Karpas-422 (cell line): ENCODE measurements at regions not wholly inside any gene's neighbourhood (a gene's known extent, or its start where the extent isn't known, plus 50 kb on each side); places are given as distances from the start of the nearest gene placed in this dataset.

Experiments
- DNase-seq: peaks from one replicate; pipeline ENCODE4 v3.0.0-alpha.2; 2015
- H2AFZ ChIP-seq: fragments of 200-600 bp; sonication (generic); 2 replicates; pipeline ENCODE4 v1.6.1; 2014; ENCODE audit warnings: antibody characterized with exemption, low read length, mixed read lengths
- H3K27ac ChIP-seq: fragments of 200-600 bp; sonication (generic); 2 replicates; pipeline ENCODE4 v1.5.1; 2014; ENCODE audit warnings: mild to moderate bottlenecking, low read length, moderate library complexity
- H3K27me3 ChIP-seq: fragments of 200-600 bp; sonication (generic); 2 replicates; pipeline ENCODE4 v1.6.1; 2014; ENCODE audit warnings: low read length, mixed read lengths
- H3K36me3 ChIP-seq: fragments of 200-600 bp; sonication (generic); 2 replicates; pipeline ENCODE4 v1.6.1; 2014; ENCODE audit warnings: low read length, mixed read lengths; ENCODE audit not compliant: insufficient read depth
- H3K4me1 ChIP-seq: fragments of 200-600 bp; sonication (generic); 2 replicates; pipeline ENCODE4 v1.6.1; 2014; ENCODE audit warnings: mild to moderate bottlenecking, low read length, mixed read lengths
- H3K4me2 ChIP-seq: fragments of 200-600 bp; sonication (generic); 2 replicates; pipeline ENCODE4 v1.6.1; 2014; ENCODE audit warnings: low read length, low read depth, mild to moderate bottlenecking; ENCODE audit not compliant: poor library complexity, severe bottlenecking
- H3K4me3 ChIP-seq: fragments of 200-600 bp; sonication (generic); 2 replicates; pipeline ENCODE4 v1.5.1; 2014; ENCODE audit warnings: mild to moderate bottlenecking, antibody characterized with exemption, low read length, mixed read lengths
- H3K79me2 ChIP-seq: fragments of 200-600 bp; sonication (generic); 2 replicates; pipeline ENCODE4 v1.6.1; 2014; ENCODE audit warnings: mild to moderate bottlenecking, low read length, mixed read lengths
- H3K9ac ChIP-seq: fragments of 200-600 bp; sonication (generic); 2 replicates; pipeline ENCODE4 v1.6.0; 2014; ENCODE audit warnings: low read length
- H3K9me2 ChIP-seq: fragments of 200-600 bp; sonication (generic), shearing (Covaris generic); replicated peaks from 2 replicates; pipeline ENCODE4 v1.6.0; 2014; ENCODE audit warnings: mild to moderate bottlenecking, low read length, moderate library complexity; ENCODE audit not compliant: insufficient read depth
- H3K9me3 ChIP-seq: fragments of 300-700, 200-600 bp; sonication (generic); 2 replicates; pipeline ENCODE4 v1.6.1; 2014; ENCODE audit warnings: low read length, mixed read lengths
- H4K20me1 ChIP-seq: fragments of 200-600 bp; sonication (generic); 2 replicates; pipeline ENCODE4 v1.6.1; 2014; ENCODE audit warnings: mild to moderate bottlenecking, antibody characterized with exemption, low read length, low read depth; ENCODE audit not compliant: insufficient read depth

DNA sequence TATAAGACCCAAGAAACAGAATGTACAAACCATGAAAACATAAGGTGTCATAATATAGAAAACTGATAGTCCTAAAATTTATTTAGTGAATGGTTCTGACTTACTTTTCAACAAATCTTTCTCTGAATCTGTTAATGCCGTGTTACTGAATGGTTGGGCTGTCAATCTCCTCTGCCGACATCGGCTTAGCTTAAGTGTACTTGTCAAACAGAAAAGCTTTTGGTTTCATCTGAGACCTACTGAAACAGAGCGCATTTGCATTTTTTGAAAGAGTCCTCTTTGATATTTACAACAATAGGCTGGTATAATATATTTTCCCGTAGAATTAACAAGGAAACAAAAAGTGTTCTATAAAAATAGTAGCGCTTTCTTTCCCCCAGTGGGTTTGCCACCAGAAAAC lies 120.9 kb upstream of the ZNF804B start:
- Histone ChIP-seq H3K9me2 (peaks cover 4% of the 10 kb centered on the region; the same call in 1 of the 2 replicates), H3K36me3 (no peaks in the 10 kb centered on the region), H3K9me3 (no peaks in the 10 kb centered on the region; the same call in 1 of the 2 replicates), H3K27ac (no peak overlapping the region), H3K4me2 (no peak overlapping the region), H3K79me2 (no peaks in the 10 kb centered on the region), H3K27me3 (no peaks in the 10 kb centered on the region), H4K20me1 (no peaks in the 10 kb centered on the region), H3K4me3 (no peak overlapping the region), H3K9ac (no peak overlapping the region), H3K4me1 (no peaks in the 10 kb centered on the region), H2AFZ (no peak overlapping the region)
- DNase-seq = no peak

DNA sequence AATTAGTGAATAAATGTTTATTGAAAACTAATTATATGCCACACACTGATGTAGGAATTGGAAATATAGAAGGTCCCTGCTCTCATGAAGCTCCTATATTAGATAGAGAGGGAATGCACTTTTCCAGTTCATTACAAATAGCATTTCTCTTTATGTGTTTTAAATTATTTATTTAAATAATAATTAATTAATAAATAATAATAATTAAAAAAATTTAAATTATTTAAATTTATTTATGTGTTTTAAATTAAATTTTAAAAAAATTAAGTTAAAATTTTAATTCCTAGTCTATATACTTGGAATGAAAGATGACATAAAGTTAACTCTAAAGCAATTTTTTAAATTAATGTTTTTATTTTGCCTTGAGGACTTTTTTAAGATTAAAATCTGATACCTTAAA lies 121.7 kb upstream of the ZNF804B start:
- no peak overlapping the region for H3K4me3 ChIP-seq
- no peak overlapping the region for H3K9ac ChIP-seq
- H3K4me1 ChIP-seq = no peaks in the 10 kb centered on the region
- H3K27me3 ChIP-seq = no peaks in the 10 kb centered on the region
- H3K4me2 ChIP-seq = no peak overlapping the region
- H3K27ac ChIP-seq = no peak overlapping the region
- no peaks in the 10 kb centered on the region for H3K36me3 ChIP-seq
- no peaks in the 10 kb centered on the region for H3K79me2 ChIP-seq
- H2AFZ ChIP-seq = no peak overlapping the region
- H4K20me1 ChIP-seq = no peaks in the 10 kb centered on the region
- no peaks in the 10 kb centered on the region; the same call in 1 of the 2 replicates for H3K9me3 ChIP-seq
- peaks cover 4% of the 10 kb centered on the region; the same call in 1 of the 2 replicates for H3K9me2 ChIP-seq
- DNase-seq = no peak

DNA sequence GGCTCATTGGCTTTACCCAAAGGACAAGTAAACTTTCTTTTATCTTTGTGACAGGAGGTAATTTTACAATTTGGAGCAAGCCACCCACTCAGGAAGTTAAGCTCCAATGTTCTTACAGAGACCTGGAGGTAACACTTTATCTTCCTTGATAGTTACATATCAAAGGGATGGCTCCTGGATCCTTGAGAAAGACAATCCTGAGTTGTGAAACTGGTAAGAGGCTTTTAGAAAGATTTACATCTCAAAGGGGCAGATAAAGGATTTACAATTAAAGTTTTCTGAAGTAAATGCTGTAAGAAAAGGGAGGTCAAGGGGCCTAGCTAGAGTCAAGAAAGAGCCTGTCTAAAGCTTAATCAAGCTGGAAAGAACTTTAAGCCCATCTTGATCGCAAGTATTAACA lies 124.4 kb upstream of the ZNF804B start:
- H3K4me3 ChIP-seq = no peak overlapping the region
- no peak for DNase-seq
- H3K9me2 ChIP-seq = peaks cover 4% of the 10 kb centered on the region; the same call in 1 of the 2 replicates
- no peaks in the 10 kb centered on the region for H4K20me1 ChIP-seq
- no peaks in the 10 kb centered on the region; the same call in 1 of the 2 replicates for H3K9me3 ChIP-seq
- H3K4me1 ChIP-seq = no peaks in the 10 kb centered on the region
- H2AFZ ChIP-seq = no peak overlapping the region
- no peak overlapping the region for H3K27ac ChIP-seq
- H3K79me2 ChIP-seq = no peaks in the 10 kb centered on the region
- H3K36me3 ChIP-seq = no peaks in the 10 kb centered on the region
- H3K27me3 ChIP-seq = no peaks in the 10 kb centered on the region
- no peak overlapping the region for H3K9ac ChIP-seq
- no peak overlapping the region for H3K4me2 ChIP-seq

DNA sequence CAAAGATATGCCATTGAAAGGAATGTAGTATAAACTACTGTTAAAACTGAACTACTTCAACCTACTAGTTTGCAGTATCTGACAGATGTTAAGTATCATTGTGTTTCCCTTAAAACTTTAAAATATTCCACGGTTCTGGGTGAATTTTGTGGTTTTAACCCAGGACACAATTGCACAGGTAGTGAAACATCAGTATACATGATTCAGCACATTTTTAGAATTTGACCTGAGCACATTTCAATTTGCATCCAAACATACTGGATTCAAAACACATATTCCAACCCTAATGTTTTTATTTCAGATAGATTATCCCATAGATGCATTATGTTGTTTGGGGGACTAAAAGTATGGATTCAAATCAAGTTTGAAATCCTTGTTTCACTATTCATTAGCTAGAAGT lies 129.9 kb upstream of the ZNF804B start:
- Histone ChIP-seq H3K4me1 (no peaks in the 10 kb centered on the region), H3K36me3 (no peaks in the 10 kb centered on the region), H3K9me3 (no peaks in the 10 kb centered on the region; the same call in 1 of the 2 replicates), H3K4me3 (no peak overlapping the region), H3K4me2 (no peak overlapping the region), H4K20me1 (no peaks in the 10 kb centered on the region), H2AFZ (no peak overlapping the region), H3K27me3 (no peaks in the 10 kb centered on the region), H3K79me2 (no peaks in the 10 kb centered on the region), H3K27ac (no peak overlapping the region), H3K9me2 (no peaks in the 10 kb centered on the region; the same call in 1 of the 2 replicates), H3K9ac (no peak overlapping the region)
- DNase-seq = no peak

- no peak for DNase-seq
- H3K9me2 ChIP-seq = no peaks in the 10 kb centered on the region; the same call in 1 of the 2 replicates
- no peak overlapping the region for H3K9ac ChIP-seq
- H3K4me1 ChIP-seq = no peaks in the 10 kb centered on the region
- no peaks in the 10 kb centered on the region for H3K79me2 ChIP-seq
- no peaks in the 10 kb centered on the region for H3K36me3 ChIP-seq
- no peak overlapping the region for H2AFZ ChIP-seq
- no peak overlapping the region for H3K27ac ChIP-seq
- no peak overlapping the region for H3K4me2 ChIP-seq
- H3K27me3 ChIP-seq = no peaks in the 10 kb centered on the region
- no peak overlapping the region for H3K4me3 ChIP-seq
- H4K20me1 ChIP-seq = no peaks in the 10 kb centered on the region
- H3K9me3 ChIP-seq = no peaks in the 10 kb centered on the region
These were observed 131.0 kb upstream of the ZNF804B start for GRCh38 chr7:88628363-88629085.

DNA sequence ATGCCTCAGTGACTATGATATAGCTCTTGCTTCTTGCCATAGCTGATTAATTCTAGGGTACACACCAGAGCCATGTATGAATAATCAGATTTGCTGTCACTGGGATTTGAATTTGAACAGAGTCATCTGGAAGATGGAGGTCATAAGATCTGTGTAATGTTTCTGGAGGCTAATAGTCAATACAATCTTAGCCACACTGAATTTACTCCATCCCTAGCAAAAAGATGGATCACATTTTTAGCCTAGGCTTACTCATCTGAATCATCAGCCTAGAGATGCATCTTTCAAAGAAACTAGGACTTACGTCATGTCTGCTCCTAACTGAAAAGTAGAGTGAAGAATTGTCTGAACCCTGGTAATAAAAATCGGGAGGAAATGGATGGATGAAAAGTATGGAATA lies 142.3 kb upstream of the ZNF804B start:
- Histone ChIP-seq H3K27ac (no peak overlapping the region), H3K9me3 (no peaks in the 10 kb centered on the region), H2AFZ (no peak overlapping the region), H3K36me3 (no peaks in the 10 kb centered on the region), H3K79me2 (no peaks in the 10 kb centered on the region), H3K4me2 (no peak overlapping the region), H3K9ac (no peak overlapping the region), H3K9me2 (no peaks in the 10 kb centered on the region), H3K4me3 (no peak overlapping the region), H4K20me1 (no peaks in the 10 kb centered on the region), H3K27me3 (no peaks in the 10 kb centered on the region), H3K4me1 (no peaks in the 10 kb centered on the region)
- DNase-seq = no peak

DNA sequence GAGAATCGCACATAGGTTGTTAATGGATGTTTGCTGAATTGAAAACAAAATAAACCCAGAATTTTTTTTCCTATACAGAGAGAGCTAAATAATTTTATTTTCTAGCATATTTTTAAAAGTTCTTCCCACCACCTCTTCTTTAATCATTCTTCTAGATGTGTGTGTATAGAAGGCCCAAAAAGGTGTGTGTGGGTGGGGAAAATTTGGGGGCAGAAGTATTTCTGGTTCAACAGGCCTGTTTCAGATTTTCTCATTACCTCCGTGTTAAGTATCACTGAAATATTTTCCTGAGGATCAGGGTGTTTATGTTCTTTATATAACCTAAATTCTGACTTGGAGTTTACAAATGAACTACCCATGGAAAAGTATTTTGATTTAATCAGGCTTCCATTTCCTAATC lies 144.2 kb upstream of the ZNF804B start:
- Histone ChIP-seq H3K9me2 (no peaks in the 10 kb centered on the region), H3K4me3 (no peak overlapping the region), H3K9me3 (no peaks in the 10 kb centered on the region), H3K27ac (no peak overlapping the region), H3K4me2 (no peak overlapping the region), H3K4me1 (no peaks in the 10 kb centered on the region), H3K27me3 (no peaks in the 10 kb centered on the region), H3K36me3 (no peaks in the 10 kb centered on the region), H4K20me1 (no peaks in the 10 kb centered on the region), H2AFZ (no peak overlapping the region), H3K9ac (no peak overlapping the region), H3K79me2 (no peaks in the 10 kb centered on the region)
- no peak for DNase-seq

- no peak for DNase-seq
- Histone ChIP-seq H3K4me2 (no peak overlapping the region), H3K36me3 (no peaks in the 10 kb centered on the region), H3K4me3 (no peak overlapping the region), H3K27me3 (no peaks in the 10 kb centered on the region), H3K79me2 (no peaks in the 10 kb centered on the region), H4K20me1 (no peaks in the 10 kb centered on the region), H3K9me2 (no peaks in the 10 kb centered on the region), H3K9ac (no peak overlapping the region), H3K4me1 (no peaks in the 10 kb centered on the region), H3K27ac (no peak overlapping the region), H2AFZ (no peak overlapping the region), H3K9me3 (no peaks in the 10 kb centered on the region)
These were observed 144.8 kb upstream of the ZNF804B start for GRCh38 chr7:88614736-88615135.
